Natural killer cell (primary cell): ENCODE measurements at regions not wholly inside any gene's neighbourhood (a gene's known extent, or its start where the extent isn't known, plus 50 kb on each side); places are given as distances from the start of the nearest gene placed in this dataset.

Source experiments
- ATAC-seq, 3 donors: fragments of 150-1000 bp in 2 of 3; fragments of 200-7000 bp in 1 of 3; cut with Tn5 transposase; 1 replicate in 1 of 3; 2 replicates in 2 of 3; pipeline ENCODE4 v1.10.0; 2021; ENCODE audit warnings: mild to moderate bottlenecking in 2 of 3, moderate library complexity in 2 of 3
- DNase-seq, 2 donors: peaks; one replicate each; pipeline versions ENCODE4 v3.0.0 to v3.0.0-alpha.2; 2013 to 2021; ENCODE audit warnings: mixed read lengths in 1 of 2
- H3K27ac ChIP-seq: one replicate; pipeline ENCODE4 v1.5.1; 2013; ENCODE audit warnings: mild to moderate bottlenecking, low read length
- H3K27me3 ChIP-seq: one replicate; pipeline ENCODE4 v1.6.1; 2013; ENCODE audit warnings: low read length; ENCODE audit not compliant: control insufficient read depth, insufficient read depth
- H3K36me3 ChIP-seq: one replicate; pipeline ENCODE4 v1.6.1; 2013; ENCODE audit warnings: low read length; ENCODE audit not compliant: control insufficient read depth, insufficient read depth
- H3K4me1 ChIP-seq: one replicate; pipeline ENCODE4 v1.6.1; 2013; ENCODE audit warnings: low read length; ENCODE audit not compliant: control insufficient read depth, insufficient read depth
- H3K4me3 ChIP-seq: one replicate; pipeline ENCODE4 v1.5.1; 2013; ENCODE audit warnings: low read length
- H3K9me3 ChIP-seq: one replicate; pipeline ENCODE4 v1.6.1; 2013; ENCODE audit warnings: low read length; ENCODE audit not compliant: control insufficient read depth, insufficient read depth
- H3K27ac Mint-ChIP-seq, 2 donors: one replicate each; pipeline ENCODE4 v1.8.0; 2022; ENCODE audit warnings: mild to moderate bottlenecking in 2 of 2, mixed read lengths in 2 of 2, moderate library complexity in 1 of 2
- H3K27me3 Mint-ChIP-seq, 2 donors: one replicate each; pipeline ENCODE4 v1.8.0; 2022; ENCODE audit warnings: low read depth in 2 of 2, mixed read lengths in 2 of 2
- H3K36me3 Mint-ChIP-seq: one replicate; pipeline ENCODE4 v1.8.0; 2022; ENCODE audit warnings: mixed read lengths
- H3K4me1 Mint-ChIP-seq, 2 donors: one replicate each; pipeline ENCODE4 v1.8.0; 2022; ENCODE audit warnings: mixed read lengths in 2 of 2
- H3K4me3 Mint-ChIP-seq: one replicate; pipeline ENCODE4 v1.8.0; 2022; ENCODE audit warnings: mild to moderate bottlenecking, moderate library complexity, mixed read lengths
- H3K9me3 Mint-ChIP-seq, 2 donors: one replicate each; pipeline ENCODE4 v1.8.0; 2022; ENCODE audit warnings: mixed read lengths in 2 of 2
- CTCF ChIP-seq: fragments of 200-600 bp; IDR thresholded peaks from one replicate; pipeline ENCODE4 v1.8.0; 2022; ENCODE audit warnings: antibody characterized with exemption
- WGBS: methylation state at CpG from one replicate; pipeline ENCODE4 v1.1.7; 2013; ENCODE audit warnings: missing lambda C conversion rate; ENCODE audit not compliant: insufficient coverage; 5-methylcytosine and 5-hydroxymethylcytosine counted together
- intact Hi-C: fragments of 100-400 bp; cut with micrococcal nuclease; formaldehyde crosslinking; loops from one replicate; pipeline ENCODE4 v1.14.2; 2022

- no peaks in the 10 kb centered on the region for H3K4me1 Mint-ChIP-seq
- H3K4me1 ChIP-seq, result no peaks in the 10 kb centered on the region
- no peaks in the 10 kb centered on the region for H3K36me3 Mint-ChIP-seq
- H3K27ac Mint-ChIP-seq, result no peak overlapping the region
- no peak overlapping the region for H3K4me3 Mint-ChIP-seq
- H3K4me3 ChIP-seq, result no peak overlapping the region
- WGBS, result 70% methylated on average over 3 of the region's 3 CpGs
- peaks cover 40 to 62% of the 10 kb centered on the region in 2 donors for H3K27me3 Mint-ChIP-seq
- no peak for ATAC-seq
- H3K27me3 ChIP-seq, result no peaks in the 10 kb centered on the region
- TF ChIP-seq CTCF, result no peak
- DNase-seq, result no peak
- H3K27ac ChIP-seq, result no peak overlapping the region
- peaks cover 3% of the 10 kb centered on the region for H3K9me3 ChIP-seq
- no peaks in the 10 kb centered on the region for H3K9me3 Mint-ChIP-seq
- intact Hi-C loops, result no loop called here
- no peaks in the 10 kb centered on the region for H3K36me3 ChIP-seq
Observed at GRCh38 chr7:26055241-26055640, 96.8 kb upstream of the NFE2L3 start.

GRCh38 chr7:26060733-26061677 is 91.0 kb upstream of the NFE2L3 start:
- peaks cover 23 to 47% of the 10 kb centered on the region in 2 donors for H3K27me3 Mint-ChIP-seq
- TF ChIP-seq CTCF, result no peak
- Histone ChIP-seq H3K36me3 (no peaks in the 10 kb centered on the region), H3K27ac (no peak overlapping the region), H3K4me3 (no peak overlapping the region), H3K4me1 (no peaks in the 10 kb centered on the region), H3K27me3 (no peaks in the 10 kb centered on the region), H3K9me3 (no peaks in the 10 kb centered on the region)
- no peak overlapping the region for H3K4me3 Mint-ChIP-seq
- DNase-seq, result no peak
- H3K36me3 Mint-ChIP-seq, result no peaks in the 10 kb centered on the region
- WGBS, result 59% methylated on average over 3 of the region's 6 CpGs
- intact Hi-C loops, result loop anchor here (1.0 kb wide), 1 partner anchor 168 kb away; no protein-coding TSS in a partner anchor
- H3K27ac Mint-ChIP-seq, result no peak overlapping the region
- ATAC-seq, result no peak
- H3K9me3 Mint-ChIP-seq, result no peaks in the 10 kb centered on the region
- H3K4me1 Mint-ChIP-seq, result peaks cover 0 to 5% of the 10 kb centered on the region in 2 donors

- 63% methylated on average over 20 of the region's 20 CpGs for WGBS
- peaks cover 0 to 5% of the 10 kb centered on the region in 2 donors for H3K4me1 Mint-ChIP-seq
Observed at GRCh38 chr7:26061678-26062603, 90.1 kb upstream of the NFE2L3 start.

More at GRCh38 chr7:26061678-26062603, 90.1 kb upstream of the NFE2L3 start:
- DNase-seq (peak; percentile 54 to 83), ATAC-seq (peak; percentile 68 to 83 (median 80))
- Histone ChIP-seq H3K4me1 (no peaks in the 10 kb centered on the region), H3K36me3 (no peaks in the 10 kb centered on the region), H3K9me3 (no peaks in the 10 kb centered on the region), H3K27me3 (no peaks in the 10 kb centered on the region), H3K27ac (no peak overlapping the region), H3K4me3 (no peak overlapping the region)
- no peak overlapping the region for H3K4me3 Mint-ChIP-seq
- peaks cover 26 to 51% of the 10 kb centered on the region in 2 donors for H3K27me3 Mint-ChIP-seq
- intact Hi-C loops, result loop anchor here (1.0 kb wide), 1 partner anchor 169 kb away; no protein-coding TSS in a partner anchor
- H3K27ac Mint-ChIP-seq, result no peak overlapping the region
- peak; percentile 92 for TF ChIP-seq CTCF
- no peaks in the 10 kb centered on the region for H3K36me3 Mint-ChIP-seq
- no peaks in the 10 kb centered on the region for H3K9me3 Mint-ChIP-seq
